HG03139 (cell line): ENCODE measurements at regions not wholly inside any gene's neighbourhood (a gene's known extent, or its start where the extent isn't known, plus 50 kb on each side); places are given as distances from the start of the nearest gene placed in this dataset.

Experiments used
- ATAC-seq: cut with Tn5 transposase; IDR thresholded peaks from one replicate; pipeline ENCODE4 v1.9.1; 2021; ENCODE audit not compliant: unreplicated experiment

DNA sequence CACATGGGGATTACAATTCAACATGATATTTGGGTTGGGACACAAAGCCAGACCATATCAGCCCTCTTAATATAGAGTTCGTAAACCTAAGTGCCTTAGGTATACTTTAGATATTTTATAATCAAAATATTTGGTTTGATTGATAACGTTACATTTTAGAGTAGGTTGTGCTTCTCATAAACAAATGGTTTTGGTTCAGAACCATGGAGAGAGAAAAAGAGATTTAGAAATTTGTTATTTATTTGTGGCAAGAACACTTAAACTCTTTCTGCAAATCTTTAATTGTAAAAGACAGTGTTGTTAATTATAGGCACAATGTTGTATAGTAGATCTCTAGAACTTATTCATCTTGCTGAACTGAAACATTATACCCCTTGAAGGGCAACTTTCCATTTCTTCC is 298.8 kb downstream of the TENT4A start:
- ATAC-seq = no peak

DNA sequence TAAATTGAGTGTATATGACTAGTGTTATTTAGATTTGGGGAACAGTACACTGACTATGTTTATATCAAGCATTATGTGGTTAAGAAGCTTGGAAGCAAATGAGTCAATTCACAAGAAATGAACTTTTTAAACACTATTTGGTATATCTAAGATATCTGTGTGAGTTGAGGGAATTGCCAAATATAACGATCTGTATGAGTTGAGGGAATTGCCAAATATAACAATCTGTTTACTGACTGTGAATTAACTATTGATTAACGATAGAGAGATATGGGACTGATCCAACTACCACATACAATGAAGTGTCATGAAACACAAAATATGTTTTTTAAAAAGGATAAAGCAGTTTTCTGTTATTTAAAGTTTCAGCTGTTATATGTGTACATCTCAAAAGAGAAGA is 301.4 kb downstream of the TENT4A start:
- ATAC-seq = no peak

DNA sequence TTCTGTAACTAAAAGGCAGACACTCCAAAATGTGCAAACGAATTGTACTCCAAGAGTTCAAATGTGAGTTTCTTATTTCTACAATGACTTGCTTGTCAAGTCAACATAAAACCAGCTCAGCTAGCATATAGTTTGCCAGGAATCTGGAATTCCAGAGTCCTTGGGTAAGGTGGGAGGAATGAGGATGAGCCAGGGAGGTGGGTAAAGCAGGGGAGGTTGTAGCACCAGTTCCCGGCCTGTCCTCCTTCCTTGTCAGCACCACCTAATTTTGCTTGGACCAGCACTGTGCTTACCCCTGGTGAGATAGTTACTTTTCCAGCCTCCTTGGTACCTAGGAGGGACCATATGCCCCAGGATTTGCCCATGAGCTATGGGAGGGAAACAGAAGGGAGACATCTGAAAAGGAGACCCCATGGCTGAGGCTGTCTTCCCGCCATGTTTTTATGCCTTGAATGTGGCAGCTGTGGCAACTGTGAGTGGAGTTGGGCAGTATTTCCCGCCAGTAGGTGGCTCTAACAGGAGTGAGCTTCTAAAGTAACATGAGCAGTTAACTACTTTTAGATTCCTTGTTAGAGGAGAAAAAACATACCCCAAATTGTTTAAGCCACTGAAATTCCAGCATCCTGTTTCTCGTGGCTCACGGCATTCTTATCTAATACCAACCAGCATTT is 302.5 kb downstream of the TENT4A start:
- ATAC-seq = no peak

DNA sequence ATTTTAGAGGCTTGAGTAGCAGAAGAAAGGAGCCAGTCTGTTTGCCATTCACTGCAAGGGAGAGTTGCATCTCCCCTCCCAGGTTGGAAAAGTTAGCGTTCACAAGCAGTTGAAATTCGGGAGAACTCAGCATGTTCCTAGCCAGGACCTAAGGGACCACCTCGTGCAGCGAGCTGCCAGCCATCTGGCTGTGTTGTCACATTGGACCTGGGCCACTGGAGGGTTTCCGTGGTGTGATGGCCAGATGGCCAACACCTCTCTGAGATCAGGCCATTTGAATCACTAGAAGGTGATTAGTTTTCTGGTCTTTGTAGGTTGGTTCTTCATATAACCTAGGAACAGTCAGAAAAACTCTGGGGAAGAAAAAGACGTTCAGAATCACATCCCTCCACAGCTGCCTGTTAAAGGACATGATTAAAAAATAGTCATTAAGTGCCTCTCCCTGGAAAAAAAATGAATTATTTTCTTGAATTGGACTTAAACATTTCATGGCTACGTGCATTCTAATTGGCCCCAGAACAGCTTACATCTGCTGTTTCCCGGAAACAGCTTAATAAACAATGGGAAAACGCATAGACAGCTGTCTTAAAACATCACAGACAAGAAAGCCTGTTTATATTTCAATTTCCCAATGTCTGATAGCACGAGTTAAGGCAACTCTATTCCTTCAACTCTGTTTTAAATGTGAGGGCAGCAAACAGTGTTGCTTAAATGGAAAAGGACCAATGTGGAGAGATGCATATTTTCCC is 303.9 kb downstream of the TENT4A start:
- no peak for ATAC-seq

DNA sequence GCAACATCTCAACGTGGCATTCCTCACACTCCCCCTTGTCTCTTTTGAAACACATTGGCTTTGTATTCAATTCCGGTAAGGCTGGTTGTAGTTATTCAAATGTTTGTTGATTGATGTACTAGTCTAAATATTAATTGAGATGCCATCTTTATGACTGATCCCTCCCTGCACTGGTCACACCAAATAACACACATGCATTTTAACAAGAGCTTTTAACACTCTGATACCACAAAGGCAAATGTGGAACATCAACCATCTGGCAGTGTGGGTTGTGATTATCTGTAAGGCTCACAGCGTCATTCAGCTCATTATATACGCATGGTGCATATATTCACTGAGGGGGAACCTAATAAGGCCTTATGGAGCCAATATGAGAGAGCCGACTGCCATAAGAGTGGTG is 305.0 kb downstream of the TENT4A start:
- ATAC-seq = no peak

DNA sequence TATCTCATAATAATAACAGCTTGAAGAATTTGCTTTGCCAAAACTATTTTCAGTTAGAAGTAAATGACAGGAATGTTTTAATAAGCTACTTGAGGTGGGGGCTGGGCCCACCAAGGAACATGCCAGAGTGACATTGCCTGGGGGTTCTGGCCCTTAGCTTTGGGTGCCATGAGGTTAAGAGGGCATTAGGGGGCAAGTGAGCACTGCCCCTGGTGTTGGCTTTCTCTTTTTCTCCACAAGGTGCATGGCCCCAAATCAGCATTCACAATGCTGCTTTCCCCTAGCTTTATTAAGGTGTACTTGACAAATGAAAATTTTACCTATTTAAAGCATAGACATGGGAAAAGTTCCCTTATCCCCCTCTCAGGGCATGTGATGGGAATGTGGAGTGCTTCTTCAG is 305.4 kb downstream of the TENT4A start:
- no peak for ATAC-seq

DNA sequence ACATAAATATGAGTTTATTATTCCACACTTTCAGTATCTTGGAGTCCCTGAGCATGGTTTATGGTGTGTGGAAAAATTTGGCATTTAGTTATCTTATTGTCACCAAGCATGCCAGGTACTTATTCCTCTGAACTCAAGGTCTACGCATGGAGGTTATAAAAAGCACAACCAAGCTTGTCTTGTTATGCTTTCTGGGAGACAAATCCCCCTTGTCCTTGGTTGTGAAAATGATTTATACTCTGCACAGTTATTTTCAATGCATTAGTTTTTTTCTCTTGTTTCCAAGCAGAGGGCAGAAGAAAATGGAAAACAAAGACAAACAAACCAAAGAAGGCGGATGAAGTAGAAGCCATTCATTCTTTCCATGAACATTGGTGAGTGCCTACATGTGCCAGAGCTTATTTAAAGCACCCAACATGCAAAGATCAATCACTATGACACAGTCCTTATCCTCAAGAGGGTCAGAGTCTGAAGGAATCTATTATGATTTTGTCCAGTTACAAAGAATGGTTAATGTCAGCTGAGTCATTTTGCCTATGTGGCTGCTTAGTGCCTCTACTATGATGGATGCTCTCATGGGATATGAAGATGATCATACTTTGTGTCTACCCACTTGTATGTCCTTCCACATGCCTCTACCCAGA is 323.1 kb downstream of the TENT4A start:
- ATAC-seq = no peak

DNA sequence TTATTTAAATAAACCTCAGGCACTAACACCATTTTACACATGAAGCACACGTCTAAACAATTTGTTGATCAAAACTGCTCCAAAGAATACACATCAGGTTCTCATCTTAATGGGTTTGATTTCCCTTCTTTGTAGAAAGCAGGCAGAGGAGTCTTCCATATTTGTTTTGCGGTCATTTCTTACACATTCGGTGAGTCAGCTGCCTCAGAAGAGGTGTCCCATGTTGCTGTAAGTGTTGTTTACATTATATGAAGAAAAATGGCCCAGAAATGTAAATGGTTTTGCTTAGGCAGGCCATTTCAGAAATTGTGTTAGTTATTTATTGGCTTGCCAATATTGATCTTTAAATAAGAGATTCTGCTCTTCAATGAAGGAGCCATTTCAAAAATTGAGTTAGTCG is 325.8 kb downstream of the TENT4A start:
- no peak for ATAC-seq

DNA sequence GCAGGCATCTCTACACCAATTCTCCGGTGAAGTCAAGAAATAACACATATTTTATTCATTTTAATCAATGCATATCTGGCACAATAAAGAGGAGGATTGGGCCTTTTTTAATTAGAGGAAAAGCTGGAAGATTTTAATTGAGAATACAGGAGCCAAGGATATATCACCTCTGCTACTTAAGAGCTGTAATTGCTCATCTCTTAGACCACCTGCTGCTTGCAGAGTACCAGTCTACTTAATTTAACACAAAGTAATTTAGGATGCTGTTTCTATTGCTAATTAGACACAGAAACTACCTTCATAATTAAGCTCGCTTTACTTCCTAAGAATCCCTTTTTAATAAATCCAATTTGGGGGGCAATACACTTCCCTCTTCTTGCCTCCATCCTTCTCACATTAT is 326.9 kb downstream of the TENT4A start:
- no peak for ATAC-seq

DNA sequence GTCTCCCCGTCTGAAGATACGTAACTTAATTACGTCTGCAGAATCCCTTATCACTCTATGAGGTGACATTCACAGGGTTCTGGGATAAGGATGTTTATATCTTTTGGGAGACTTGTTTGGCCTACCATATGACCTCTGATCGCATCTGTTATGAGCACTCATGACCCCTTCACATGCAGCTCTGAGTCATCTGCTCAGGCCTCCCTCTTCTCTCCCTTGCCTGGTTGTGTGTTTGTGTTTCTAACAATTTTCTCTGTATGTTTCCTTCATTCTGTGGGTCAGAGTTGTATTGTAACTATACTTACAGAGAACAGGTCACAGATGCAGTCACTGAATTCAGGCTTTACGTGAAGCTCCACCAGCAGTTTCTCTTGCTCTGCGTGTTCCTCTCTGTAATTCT is 330.6 kb downstream of the TENT4A start:
- no peak for ATAC-seq

DNA sequence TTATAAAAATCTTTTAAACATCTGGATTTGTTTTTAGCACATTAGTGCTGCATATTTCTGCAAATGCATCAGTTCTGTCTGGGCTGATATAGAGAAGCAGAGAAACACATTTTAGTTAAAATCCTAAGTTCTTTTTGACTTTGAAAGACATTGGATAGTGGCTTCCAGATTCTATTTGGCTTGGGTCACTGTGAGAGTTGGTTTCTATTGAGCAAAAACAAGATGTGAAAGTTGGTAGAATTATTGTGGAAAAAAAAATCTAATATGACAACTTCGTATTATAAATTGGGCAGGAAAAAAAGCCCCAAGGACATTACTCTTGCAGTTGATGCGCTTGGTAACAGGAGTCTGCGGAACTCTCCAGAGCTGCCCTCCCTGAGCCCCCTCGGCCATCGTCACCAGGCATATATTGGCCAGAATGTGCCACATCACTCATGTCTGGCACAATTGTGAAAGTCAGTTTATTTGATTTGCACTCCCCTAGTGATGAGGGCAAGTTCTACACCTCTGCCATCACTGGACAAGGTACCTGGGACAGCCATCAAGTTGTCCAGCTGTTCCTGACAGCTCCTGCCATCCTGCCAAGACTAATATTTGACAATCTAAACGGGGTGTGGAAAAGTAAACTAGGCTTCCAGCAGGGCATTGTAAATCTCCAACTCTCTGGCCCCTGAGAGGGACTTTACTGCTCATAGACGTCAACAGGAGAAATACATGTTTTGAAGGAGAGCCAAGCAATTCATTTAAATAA is 334.5 kb downstream of the TENT4A start:
- ATAC-seq = no peak

DNA sequence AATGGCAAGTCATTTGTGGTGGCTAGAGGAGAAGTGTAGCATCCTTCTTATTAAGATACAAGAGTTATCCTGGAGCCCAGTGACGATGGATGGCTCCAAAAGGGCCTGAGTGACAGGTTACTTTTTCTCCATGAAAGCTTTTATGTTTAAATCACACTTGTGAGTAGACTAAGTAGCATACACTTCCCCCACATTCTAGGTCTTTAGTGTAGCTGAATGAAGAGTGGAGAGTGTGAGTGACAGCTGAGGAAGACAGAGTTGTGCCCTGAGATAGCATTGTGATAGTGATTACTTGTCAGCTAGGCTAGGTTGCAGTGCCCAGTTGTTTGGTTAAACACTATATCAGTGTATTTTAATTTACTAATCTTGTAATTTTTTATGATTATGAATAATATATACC is 337.8 kb downstream of the TENT4A start:
- no peak for ATAC-seq

DNA sequence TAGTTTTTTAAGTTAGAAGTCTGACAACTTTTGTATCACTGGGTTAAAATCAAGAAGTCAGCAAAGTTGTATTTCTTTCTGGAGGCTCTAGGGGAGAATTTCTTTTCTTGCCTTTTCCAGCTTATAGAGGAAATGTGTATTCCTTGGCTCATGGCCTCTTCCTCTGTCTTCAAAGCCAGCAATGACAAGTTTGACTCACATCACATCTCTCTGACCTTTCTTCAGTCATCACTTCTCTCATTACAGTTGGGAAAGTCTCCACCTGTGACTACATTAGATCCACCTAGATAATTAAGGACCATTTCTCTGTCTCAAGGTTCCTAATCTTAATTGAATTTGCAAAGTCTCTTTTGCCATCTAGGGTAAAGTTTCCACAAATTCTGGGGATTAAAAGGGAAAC is 339.9 kb downstream of the TENT4A start:
- no peak for ATAC-seq

DNA sequence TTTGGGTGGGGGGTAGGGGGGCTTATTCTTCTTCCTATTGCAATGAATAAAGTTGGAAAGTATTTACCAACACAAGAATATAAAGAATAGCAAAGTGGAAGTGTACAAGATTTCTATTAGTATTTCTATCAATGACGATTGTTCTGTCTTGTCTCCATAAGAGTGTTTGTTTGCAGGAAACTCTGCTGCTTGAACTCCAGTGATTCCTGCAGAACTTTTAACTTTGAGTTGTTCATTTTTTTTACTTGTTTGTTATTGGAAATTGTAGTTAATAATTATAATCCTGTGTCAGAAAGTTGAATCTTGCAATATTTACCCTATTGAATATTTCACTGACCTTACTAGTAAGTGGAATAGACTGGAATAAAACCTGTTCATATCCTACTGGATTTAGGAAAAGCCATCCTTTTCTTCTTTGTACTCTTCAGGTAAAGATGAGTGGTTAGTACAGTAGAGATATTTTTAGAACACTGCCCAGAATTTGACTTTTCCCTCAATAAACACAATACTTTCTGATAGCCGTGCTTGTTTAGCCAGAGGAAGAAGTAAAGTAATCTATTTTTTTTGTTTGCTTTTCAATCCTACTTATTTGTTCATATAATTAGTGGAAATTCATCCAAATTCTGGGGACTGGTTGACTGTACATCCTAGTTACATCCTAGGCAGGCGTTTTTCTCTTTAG is 340.4 kb downstream of the TENT4A start:
- ATAC-seq = no peak

DNA sequence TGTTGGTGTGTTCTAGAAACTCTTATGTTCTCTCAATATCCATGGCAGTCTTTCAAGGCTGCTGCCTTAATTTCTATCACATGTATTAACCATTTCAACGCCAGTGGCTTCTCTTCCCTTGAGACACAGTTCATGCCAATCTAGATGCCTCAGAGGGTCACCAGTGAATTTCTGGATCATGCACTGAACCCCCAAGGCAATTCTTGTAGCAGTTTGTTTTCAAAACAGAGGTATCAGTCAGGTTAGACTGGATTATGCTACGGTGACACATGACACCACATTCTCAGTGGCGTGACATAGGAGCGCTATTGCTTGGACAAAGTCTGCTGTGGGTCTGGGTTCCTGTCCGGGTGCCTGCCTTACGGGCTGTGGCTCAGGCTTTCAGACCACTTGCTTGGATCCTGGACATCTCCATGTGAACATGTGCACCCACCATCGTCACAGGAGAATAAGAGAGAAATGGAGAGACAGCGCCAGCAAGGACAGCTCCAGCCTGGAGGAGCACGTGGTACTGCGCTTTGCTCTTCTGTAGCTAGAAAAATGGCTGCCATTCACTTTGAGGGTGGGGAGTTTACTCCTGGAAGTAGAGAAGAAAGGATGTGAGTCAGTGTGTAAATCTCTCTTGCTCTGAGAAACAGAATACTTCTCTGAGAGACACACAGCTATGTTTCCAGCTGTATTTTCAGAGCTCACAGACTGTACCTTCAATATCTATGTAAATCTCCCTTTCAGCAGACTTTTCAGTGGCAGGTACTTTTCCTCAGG is 329.3 kb upstream of the ADCY2 start:
- ATAC-seq = no peak

DNA sequence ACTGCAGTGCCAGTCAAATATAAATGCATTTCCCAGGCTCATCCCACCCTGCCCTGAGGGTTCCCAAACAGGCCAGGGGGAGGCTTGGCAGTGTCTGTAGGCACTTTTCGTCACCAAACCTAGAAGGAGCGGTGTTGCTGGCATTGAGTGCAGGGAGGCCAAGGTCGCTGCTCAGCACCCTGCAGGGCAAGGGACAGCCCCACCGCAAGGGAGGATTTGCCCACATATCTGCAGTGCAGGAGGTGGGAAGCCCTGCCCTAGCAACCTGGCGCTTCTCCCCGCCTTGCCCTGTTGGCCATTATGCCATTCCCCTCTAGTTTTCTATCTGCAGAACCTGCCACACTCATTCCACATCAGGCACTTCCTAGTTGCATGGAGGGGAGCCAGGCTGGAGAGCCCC is 327.8 kb upstream of the ADCY2 start:
- no peak for ATAC-seq

DNA sequence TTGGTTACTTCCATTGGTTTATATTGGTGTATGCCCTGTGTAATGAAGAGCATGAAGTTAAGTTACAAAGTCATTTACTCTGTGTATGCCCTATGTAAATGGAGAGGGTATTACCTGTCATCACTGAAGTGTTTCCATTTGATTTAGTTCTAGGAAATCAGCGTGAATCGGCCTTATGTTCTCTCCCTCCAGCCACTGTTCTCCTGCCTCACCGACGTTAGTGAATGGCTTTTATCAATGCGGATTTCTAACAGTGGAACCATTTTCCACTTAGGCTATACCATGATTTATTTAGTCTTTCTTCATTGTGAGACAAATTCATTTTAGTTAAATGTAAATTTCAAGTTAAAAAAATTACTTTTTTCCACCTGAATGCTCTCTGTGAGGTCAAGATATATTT is 327.0 kb upstream of the ADCY2 start:
- no peak for ATAC-seq

DNA sequence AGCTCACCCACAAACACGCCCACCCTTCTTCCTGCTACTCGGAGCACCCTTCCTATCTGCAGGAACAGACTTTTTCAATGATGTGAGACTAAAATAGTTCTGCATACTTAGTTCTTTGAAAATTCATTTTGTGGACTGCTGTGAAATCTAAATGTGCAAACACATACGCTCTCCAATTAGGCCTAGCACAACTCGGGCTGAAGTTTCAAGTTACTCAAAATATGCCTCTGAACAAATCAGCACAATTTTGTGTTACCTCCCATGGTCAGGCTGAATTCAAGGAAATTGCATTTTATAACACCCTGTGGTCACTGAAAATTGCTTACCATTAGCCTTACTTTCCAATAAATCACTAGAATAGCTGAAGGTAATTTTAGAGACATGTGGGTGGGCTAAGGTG is 323.8 kb upstream of the ADCY2 start:
- ATAC-seq = no peak

DNA sequence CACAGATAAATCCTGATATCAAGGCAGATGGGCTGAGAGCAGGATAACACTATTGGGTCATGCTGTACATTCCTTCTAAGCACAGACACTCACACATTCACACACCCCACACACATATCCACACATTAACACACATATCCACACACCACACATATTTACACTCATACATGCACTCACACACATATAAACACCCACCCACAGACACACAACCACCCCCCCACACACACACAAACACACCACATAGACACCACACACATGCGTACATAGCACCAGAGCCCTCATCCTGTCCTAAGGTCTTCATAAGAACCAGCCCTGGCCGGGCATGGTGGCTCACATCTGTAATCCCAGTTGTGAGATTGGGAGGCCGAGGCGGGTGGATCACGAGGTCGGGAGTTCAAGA is 322.3 kb upstream of the ADCY2 start:
- ATAC-seq = no peak

DNA sequence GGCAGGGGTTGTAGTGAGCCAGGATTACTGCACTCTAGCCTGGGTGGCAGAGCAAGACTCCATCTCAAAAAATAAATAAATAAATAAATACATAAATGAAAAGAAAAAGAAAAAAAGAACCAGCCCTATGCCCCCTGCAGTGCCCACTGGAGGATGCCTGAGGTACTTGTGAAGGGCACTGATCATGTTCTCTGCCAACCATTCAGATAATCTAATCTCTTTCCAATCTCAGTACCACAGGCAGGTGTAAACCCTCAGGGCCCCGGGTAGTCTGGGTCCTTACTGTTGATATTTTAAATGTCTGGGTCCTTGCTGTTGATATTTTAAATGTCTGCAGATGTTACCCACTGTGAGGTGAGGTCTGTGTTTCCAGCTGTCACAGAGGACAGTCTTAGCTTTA is 321.8 kb upstream of the ADCY2 start:
- no peak for ATAC-seq
